ENCODE measurements at regions not wholly inside any gene's neighbourhood (a gene's known extent, or its start where the extent isn't known, plus 50 kb on each side); places are given as distances from the start of the nearest gene placed in this dataset.

DNA sequence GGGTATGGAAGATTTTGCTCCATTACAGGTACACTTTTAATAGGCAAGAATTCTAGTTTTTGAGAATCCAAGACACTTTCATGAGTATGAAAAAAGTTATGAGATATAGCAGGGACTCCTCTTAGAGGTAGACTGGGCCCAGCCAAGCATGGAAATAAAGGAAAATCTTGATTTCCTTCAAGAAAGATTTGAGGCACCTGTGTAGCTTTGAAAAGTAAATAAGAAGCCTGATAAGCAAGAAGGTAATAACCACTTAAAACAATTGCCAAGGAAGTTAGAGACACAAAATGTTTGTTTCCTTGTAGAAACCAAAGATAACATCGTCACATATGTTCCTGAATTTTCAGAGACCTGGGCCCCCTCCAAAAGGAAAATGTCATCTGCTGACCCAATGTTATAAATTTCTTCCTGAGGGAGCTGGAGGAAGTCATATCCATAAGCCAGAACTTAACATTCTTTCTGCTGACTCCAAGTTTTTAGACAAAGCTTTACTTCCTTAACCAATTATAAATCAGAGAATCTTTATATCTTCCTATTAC, 314.5 kb upstream of the ANO3 start:
- no peak for TF ChIP-seq EZH2 (IDR thresholded peaks at IDR 0.05; ENCODE audit: insufficient read depth, poor library complexity, severe bottlenecking)
- no peak for TF ChIP-seq EZH2phosphoT487 (IDR thresholded peaks at IDR 0.05; ENCODE audit: insufficient read depth, low read depth)

Data from GM23248 (cell line).